GM18909 (cell line): ENCODE measurements at regions not wholly inside any gene's neighbourhood (a gene's known extent, or its start where the extent isn't known, plus 50 kb on each side); places are given as distances from the start of the nearest gene placed in this dataset.
A peak's percentile ranks its signal among the peaks of the same experiment; 100 is the strongest.
"Not testable (repeated sequence)": the region's sequence is repeated elsewhere in the genome, so short reads cannot be mapped to it uniquely, and the experiment has no call there.

ENCODE experiments used
- ATAC-seq: cut with Tn5 transposase; IDR thresholded peaks from one replicate; pipeline ENCODE4 v1.9.1; 2021; ENCODE audit warnings: mild to moderate bottlenecking; ENCODE audit not compliant: unreplicated experiment, poor library complexity

DNA sequence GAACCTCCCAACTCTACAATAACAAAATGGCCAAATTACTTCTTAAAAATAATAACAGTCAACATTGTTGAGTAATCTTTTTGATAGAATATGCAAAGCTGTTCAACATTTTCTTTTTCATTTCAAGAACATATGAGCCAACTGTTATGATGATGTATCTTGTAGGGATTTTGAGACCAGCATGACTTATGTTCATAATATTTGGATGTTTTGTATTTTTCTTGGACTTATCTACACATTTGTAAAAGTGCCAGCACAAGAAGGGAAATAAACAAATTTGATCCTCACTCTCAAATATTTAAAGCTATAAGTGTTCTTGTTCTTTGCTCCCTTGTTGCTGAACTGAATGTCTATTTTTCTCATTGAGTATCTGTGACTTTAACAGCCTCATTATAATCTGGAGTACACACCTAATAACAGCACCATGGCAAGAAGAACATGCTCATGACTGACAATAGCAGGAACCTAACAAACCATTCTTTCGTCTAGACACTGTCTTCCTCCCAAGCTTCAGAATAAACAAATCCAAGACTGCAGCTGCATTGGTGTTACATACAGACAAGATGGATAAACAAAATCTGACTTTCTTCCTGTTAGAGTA, 1049.7 kb downstream of the FAT4 start:
- ATAC-seq = no peak

GRCh38 chr4:126369076-126369475, 1054.3 kb downstream of the FAT4 start:
- no peak for ATAC-seq

- ATAC-seq = no peak
These were observed 1057.9 kb downstream of the FAT4 start for GRCh38 chr4:126372634-126373033.

GRCh38 chr4:126375462-126376054, 1060.8 kb downstream of the FAT4 start:
- ATAC-seq = no peak

- ATAC-seq = no peak
These were observed 1071.2 kb downstream of the FAT4 start for GRCh38 chr4:126385954-126386353.

GRCh38 chr4:126386512-126386911, 1071.8 kb downstream of the FAT4 start:
- no peak for ATAC-seq

DNA sequence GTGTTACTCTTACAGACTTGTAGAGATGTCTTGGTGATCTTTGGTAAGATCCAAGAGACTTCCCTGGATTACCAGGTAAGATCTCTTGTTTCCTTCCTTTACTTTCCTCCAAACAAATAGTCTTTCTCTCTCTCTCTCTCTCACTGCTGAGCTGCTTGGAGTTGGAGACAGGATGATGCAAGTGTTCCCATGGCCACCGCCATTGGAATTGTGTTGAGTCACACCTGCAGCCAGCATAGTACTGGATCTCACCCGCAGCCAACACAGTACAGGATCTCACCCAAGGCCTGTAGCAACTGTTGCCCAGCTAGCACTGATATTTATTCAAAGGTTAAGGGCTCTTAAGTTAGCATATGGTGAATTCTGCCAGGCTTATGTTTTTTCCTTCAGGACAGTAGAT, 1080.9 kb downstream of the FAT4 start:
- no peak for ATAC-seq

GRCh38 chr4:126396121-126396520, 1081.4 kb downstream of the FAT4 start:
- ATAC-seq = no peak

DNA sequence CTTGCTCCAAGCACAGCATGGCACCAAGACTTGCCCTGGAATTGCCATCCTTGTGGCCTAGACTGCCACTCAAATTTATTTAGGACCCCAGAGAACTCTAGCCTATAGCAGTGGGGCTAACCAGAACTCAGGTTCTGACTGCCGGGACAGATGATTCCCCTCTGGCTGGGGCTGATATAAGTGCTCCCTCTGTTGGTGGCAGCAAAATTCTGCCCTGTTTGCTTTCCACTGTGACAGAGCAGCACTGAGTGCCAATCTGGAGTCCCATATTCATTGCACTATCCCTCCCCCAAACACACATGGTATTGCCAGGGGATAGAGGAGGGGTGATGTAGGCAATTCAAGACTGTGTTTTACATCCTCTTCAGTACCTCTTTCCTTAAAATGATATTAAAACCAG, 1081.9 kb downstream of the FAT4 start:
- no peak for ATAC-seq

- no peak for ATAC-seq
These were observed 1089.8 kb downstream of the FAT4 start for GRCh38 chr4:126404549-126404948.

- ATAC-seq = peak; percentile 69
These were observed 1090.7 kb downstream of the FAT4 start for GRCh38 chr4:126405369-126405982.

GRCh38 chr4:126409746-126410145, 1095.0 kb downstream of the FAT4 start:
- no peak for ATAC-seq

GRCh38 chr4:126411047-126411446, 1096.3 kb downstream of the FAT4 start:
- ATAC-seq = no peak

GRCh38 chr4:126412310-126412709, 1097.6 kb downstream of the FAT4 start:
- not testable (repeated sequence) for ATAC-seq

DNA sequence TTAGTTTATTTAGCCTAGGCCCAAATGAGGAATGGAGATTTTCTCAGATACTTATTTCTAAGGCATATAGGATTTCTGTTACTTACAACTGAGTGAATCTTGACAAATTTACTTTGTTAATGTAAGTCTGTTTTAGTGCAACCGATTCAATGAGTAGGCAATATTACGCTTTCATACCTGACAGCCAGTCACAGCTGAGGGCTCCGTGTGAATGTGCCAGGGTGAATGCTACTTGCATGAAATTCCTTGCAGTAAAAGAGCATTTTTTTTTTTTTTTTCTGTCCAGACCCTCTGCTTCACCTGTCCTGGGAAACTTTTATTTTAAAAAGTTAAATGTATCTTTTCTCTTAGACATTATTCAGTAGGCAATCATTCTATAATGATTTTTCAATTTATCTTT, 1100.0 kb downstream of the FAT4 start:
- ATAC-seq = no peak

DNA sequence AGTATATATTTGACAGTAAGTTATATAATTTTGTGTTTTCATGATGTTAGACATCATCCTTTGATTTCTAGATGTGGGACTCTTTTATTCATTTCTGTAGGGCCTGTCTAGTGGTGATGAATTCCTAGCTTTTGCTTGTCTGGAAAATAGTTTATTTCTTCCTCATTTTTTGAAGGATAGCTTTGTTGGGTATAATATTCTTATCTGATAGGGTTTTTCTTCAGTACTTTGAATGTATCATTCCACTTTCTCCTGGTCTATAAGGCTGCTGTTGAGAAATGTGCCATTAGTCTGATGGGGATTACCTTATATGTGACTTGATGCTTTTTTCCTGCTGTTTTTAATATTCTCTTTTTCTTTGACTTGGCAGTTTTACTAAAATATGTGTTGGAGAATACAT, 1104.5 kb downstream of the FAT4 start:
- ATAC-seq = no peak

- no peak for ATAC-seq
These were observed 1113.1 kb downstream of the FAT4 start for GRCh38 chr4:126427853-126428252.

GRCh38 chr4:126431049-126431448, 1116.3 kb downstream of the FAT4 start:
- no peak for ATAC-seq

GRCh38 chr4:126435491-126435890, 1120.7 kb downstream of the FAT4 start:
- no peak for ATAC-seq

- no peak for ATAC-seq
These were observed 1125.5 kb downstream of the FAT4 start for GRCh38 chr4:126440297-126440696.

DNA sequence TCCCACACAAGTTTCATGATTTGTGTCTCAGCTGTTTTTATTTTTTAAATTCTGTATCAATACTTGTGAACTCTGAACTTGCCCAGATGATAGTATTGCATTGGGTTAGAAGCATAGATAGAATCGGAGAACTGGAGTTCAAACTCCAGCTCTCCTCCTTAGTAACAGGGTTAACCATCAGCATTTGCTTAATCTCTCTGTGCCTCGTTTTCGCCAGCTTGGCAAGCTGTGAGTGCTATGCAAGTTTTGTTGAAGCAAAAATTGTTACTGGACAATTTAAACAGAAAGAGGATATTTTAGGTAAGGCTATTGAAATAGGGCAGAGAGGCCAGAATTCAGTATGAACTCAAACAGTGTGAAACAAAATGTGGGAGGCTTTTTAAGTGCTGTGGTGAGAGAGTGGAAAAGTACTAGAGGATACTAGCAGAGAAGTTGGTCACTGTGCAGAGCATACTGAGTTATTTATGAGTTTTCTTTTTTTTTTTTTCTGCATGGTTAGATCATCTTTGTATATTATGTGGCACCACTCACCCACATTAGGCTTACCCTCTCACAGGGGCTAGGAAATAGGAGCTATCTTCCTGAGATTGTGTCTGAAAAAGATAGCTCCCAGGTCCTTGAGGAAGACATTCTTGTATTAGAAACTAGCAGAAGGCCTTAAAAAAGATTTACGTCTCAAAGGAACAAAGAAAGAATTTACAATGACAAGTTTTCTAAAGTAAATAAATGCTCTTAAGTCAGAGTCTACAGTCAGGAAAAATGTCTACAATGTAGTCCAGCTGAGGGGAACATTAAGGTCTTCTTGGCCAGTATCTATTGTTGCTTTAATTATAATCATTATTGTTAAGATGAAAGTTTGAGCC, 1126.6 kb downstream of the FAT4 start:
- ATAC-seq = no peak
